Fibroblast of villous mesenchyme (primary cell): ENCODE measurements at regions not wholly inside any gene's neighbourhood (a gene's known extent, or its start where the extent isn't known, plus 50 kb on each side); places are given as distances from the start of the nearest gene placed in this dataset.

Experiments
- DNase-seq: peaks from one replicate; pipeline ENCODE4 v3.0.0-alpha.2; 2010; ENCODE audit warnings: low read depth
- H3K4me3 ChIP-seq: 2 replicates; pipeline ENCODE4 v1.5.1; 2011; ENCODE audit warnings: low read depth, mild to moderate bottlenecking, low read length
- TF ChIP-seq, protein P1 (sequence below): IDR thresholded peaks from 2 replicates; pipeline ENCODE4 v1.5.1; 2012; ENCODE audit warnings: low read depth, mild to moderate bottlenecking, low read length; ENCODE audit not compliant: insufficient read depth

DNA sequence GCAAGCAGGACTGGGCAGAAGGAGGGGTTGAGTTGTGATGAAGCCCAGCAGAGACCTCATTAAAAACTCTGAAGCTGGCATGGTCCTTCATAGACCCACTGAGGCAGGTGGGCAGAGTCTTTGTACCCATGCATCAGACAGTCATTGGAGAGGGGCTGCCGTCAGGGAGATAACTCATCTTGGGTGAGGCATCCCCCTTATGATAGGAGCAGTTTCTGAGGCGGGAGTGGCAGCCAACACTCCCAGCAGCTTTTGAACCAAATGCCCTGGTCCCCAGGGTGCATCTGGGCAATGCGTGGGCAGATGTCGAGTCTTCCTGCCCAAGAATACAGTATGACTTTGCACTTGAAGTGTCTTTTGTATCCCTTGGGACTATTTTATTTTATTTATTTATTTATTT, 68.1 kb downstream of the HTR5A start:
- TF ChIP-seq, protein P1, sequence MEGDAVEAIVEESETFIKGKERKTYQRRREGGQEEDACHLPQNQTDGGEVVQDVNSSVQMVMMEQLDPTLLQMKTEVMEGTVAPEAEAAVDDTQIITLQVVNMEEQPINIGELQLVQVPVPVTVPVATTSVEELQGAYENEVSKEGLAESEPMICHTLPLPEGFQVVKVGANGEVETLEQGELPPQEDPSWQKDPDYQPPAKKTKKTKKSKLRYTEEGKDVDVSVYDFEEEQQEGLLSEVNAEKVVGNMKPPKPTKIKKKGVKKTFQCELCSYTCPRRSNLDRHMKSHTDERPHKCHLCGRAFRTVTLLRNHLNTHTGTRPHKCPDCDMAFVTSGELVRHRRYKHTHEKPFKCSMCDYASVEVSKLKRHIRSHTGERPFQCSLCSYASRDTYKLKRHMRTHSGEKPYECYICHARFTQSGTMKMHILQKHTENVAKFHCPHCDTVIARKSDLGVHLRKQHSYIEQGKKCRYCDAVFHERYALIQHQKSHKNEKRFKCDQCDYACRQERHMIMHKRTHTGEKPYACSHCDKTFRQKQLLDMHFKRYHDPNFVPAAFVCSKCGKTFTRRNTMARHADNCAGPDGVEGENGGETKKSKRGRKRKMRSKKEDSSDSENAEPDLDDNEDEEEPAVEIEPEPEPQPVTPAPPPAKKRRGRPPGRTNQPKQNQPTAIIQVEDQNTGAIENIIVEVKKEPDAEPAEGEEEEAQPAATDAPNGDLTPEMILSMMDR = no peak
- DNase-seq = no peak
- no peak overlapping the region for H3K4me3 ChIP-seq

GRCh38 chr7:155141562-155141961, 71.4 kb downstream of the HTR5A start:
- TF ChIP-seq, protein P1 = no peak
- no peak overlapping the region for H3K4me3 ChIP-seq
- DNase-seq = no peak

GRCh38 chr7:155143381-155143780, 73.3 kb downstream of the HTR5A start:
- TF ChIP-seq, protein P1 = no peak
- no peak overlapping the region for H3K4me3 ChIP-seq
- DNase-seq = no peak

DNA sequence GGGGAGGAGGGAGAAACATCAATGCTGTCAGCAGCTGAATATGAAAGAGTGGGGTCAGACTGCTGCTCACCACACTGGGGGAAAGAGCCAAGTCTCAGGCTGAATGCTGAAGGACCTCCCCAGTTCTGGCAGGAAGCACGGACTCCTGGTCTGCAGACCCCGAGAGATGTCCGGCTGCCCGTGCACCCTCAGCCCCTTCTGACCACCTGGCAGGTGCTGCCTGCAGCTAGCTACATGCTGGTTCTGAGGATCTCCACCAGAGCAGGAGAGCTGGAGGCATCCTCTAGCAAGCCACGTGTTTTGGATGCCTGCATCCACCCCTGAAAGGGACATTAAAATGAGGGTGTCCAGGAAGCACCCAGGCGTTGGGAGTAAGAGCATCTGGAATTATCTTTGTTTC, 74.2 kb downstream of the HTR5A start:
- DNase-seq = no peak
- TF ChIP-seq, protein P1 = no peak

DNA sequence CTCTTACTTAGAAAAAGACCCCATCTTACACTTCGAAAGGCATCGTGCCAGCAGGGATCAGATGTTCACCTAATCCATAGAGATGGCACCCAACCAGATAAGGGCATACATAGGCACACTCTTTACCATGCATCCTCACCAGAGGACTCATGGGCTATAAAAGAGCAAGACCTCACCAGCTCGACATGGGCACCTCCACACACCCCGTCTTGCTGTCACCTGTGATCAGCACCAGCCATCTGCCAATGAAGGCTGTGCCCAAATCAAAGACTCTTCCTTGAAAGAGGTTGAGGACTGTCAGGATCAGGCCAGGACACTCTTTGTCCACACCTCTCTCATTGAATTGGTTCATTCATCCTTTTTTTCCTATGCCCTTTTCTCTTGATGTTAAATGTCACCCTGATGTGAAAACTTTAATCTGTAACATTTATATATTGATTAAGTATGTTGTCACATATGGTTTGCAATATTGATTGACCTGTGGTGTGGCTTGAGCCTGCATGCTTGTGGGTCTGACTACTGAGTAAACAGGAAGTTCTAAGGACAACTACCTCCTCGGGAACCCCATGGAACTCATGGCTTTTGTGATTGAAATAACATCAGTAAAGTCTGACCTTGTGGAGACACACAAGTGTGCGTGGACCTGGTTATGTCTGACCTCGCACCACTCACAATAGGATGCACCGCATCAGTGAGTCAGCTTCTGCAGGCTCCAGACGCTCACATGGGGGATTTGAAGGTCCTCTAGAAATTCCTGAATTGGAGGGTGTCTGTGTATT, 75.5 kb downstream of the HTR5A start:
- no peak overlapping the region for H3K4me3 ChIP-seq
- TF ChIP-seq, protein P1 = no peak
- no peak for DNase-seq

More for the DNA sequence above, 74.2 kb downstream of the HTR5A start:
- no peak overlapping the region for H3K4me3 ChIP-seq

DNA sequence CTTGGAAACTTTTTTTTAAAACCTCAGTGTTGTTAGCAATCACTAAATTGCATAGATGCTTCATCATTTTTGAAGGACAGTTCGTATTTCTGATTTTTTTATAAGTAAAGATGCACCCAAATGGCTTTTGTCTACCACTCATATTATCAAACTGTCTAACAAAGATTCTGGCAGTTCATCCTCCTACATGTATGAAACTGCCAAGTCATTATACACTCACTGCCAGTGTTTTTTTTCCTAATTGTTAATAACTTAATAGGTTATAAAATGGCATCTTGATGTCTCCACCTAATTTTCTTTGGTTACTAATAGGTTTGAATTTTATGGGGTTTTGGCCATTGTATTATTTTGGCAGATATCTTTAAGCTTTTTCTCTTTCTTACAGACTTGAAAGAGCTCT, 77.0 kb downstream of the HTR5A start:
- no peak overlapping the region for H3K4me3 ChIP-seq
- TF ChIP-seq, protein P1 = no peak
- no peak for DNase-seq

GRCh38 chr7:155147624-155148023, 77.5 kb downstream of the HTR5A start:
- DNase-seq = no peak
- H3K4me3 ChIP-seq = no peak overlapping the region
- TF ChIP-seq, protein P1 = no peak
